Keratinocyte (primary cell): ENCODE measurements at regions not wholly inside any gene's neighbourhood (a gene's known extent, or its start where the extent isn't known, plus 50 kb on each side); places are given as distances from the start of the nearest gene placed in this dataset.
"Not testable (repeated sequence)": the region's sequence is repeated elsewhere in the genome, so short reads cannot be mapped to it uniquely, and the experiment has no call there.

Experiments used
- DNase-seq: peaks from one replicate; pipeline ENCODE4 v3.0.0-alpha.2; 2011; ENCODE audit warnings: low read depth, missing footprints, low spot score
- FAIRE-seq: peaks from 2 replicates; lab custom pipeline; 2011; peaks lifted over from hg19 to GRCh38; lab: Jason Lieb, UNC
- H2AFZ ChIP-seq: 2 replicates; pipeline ENCODE4 v1.6.0; 2012; ENCODE audit warnings: low read length, control low read depth, inconsistent platforms; ENCODE audit not compliant: control insufficient read depth
- H3K27ac ChIP-seq: 2 replicates; pipeline ENCODE4 v1.5.1; 2011; ENCODE audit warnings: low read length; ENCODE audit not compliant: control insufficient read depth, insufficient read depth
- H3K27me3 ChIP-seq: 3 replicates; pipeline ENCODE4 v1.6.0; 2011; ENCODE audit warnings: low read length; ENCODE audit not compliant: control insufficient read depth, insufficient read depth; ENCODE audit errors: extremely low read depth
- H3K36me3 ChIP-seq, 2 experiments: 2 replicates in 1 of 2; 3 replicates in 1 of 2; pipeline ENCODE4 v1.5.1; 2011; ENCODE audit warnings: low read length in 2 of 2, mild to moderate bottlenecking in 1 of 2; ENCODE audit not compliant: control insufficient read depth in 2 of 2, insufficient read depth in 2 of 2; ENCODE audit errors: extremely low read depth in 1 of 2
- H3K4me1 ChIP-seq: 3 replicates; pipeline ENCODE4 v1.5.1; 2011; ENCODE audit warnings: low read length; ENCODE audit not compliant: control insufficient read depth, insufficient read depth; ENCODE audit errors: extremely low read depth
- H3K4me2 ChIP-seq: 3 replicates; pipeline ENCODE4 v1.6.0; 2011; ENCODE audit warnings: low read depth, low read length; ENCODE audit not compliant: control insufficient read depth, insufficient read depth; ENCODE audit errors: extremely low read depth
- H3K4me3 ChIP-seq, 3 experiments: fragments of 200-600 bp in 1 of 3; sonication (generic) in 1 of 3; 2 replicates in 2 of 3; 3 replicates in 1 of 3; pipeline ENCODE4 v1.5.1; 2011 to 2016; ENCODE audit warnings: low read length in 3 of 3, mild to moderate bottlenecking in 3 of 3, control low read depth in 2 of 3, inconsistent platforms in 1 of 3, low read depth in 1 of 3, mixed read lengths in 1 of 3, mixed run types in 1 of 3, moderate library complexity in 1 of 3; ENCODE audit not compliant: control insufficient read depth in 2 of 3, insufficient read depth in 2 of 3; ENCODE audit errors: extremely low read depth in 1 of 3
- H3K79me2 ChIP-seq: 2 replicates; pipeline ENCODE4 v1.6.0; 2012; ENCODE audit warnings: low read length; ENCODE audit not compliant: control insufficient read depth, insufficient read depth
- H3K9ac ChIP-seq: 3 replicates; pipeline ENCODE4 v1.6.0; 2011; ENCODE audit warnings: low read length; ENCODE audit not compliant: control insufficient read depth, insufficient read depth; ENCODE audit errors: extremely low read depth
- H3K9me1 ChIP-seq: 3 replicates; pipeline ENCODE4 v1.6.0; 2011; ENCODE audit warnings: low read length; ENCODE audit not compliant: control insufficient read depth, insufficient read depth; ENCODE audit errors: extremely low read depth
- H3K9me3 ChIP-seq: 2 replicates; pipeline ENCODE4 v1.5.1; 2012; ENCODE audit warnings: low read depth, low read length; ENCODE audit not compliant: control insufficient read depth
- H4K20me1 ChIP-seq: 3 replicates; pipeline ENCODE4 v1.6.0; 2011; ENCODE audit warnings: low read length; ENCODE audit not compliant: control insufficient read depth, insufficient read depth; ENCODE audit errors: extremely low read depth
- CTCF ChIP-seq, 3 experiments: IDR thresholded peaks in 1 of 3; conservative IDR thresholded peaks in 1 of 3; optimal IDR thresholded peaks in 1 of 3; 2 replicates in 2 of 3; 3 replicates in 1 of 3; pipeline versions ENCODE3 to v1.5.1; 2011; ENCODE audit warnings: low read length in 3 of 3, mild to moderate bottlenecking in 3 of 3, moderate library complexity in 2 of 3, control low read depth in 1 of 3, inconsistent platforms in 1 of 3; ENCODE audit not compliant: insufficient read depth in 2 of 3; ENCODE audit errors: extremely low read depth in 1 of 3
- EZH2 ChIP-seq: IDR thresholded peaks from one replicate; pipeline ENCODE4 v1.6.1; 2012; ENCODE audit warnings: inconsistent platforms, mild to moderate bottlenecking, low read length, moderate library complexity
- dilution Hi-C: fragments of 300-500 bp; cut with MboI; formaldehyde crosslinking; loops from one replicate; pipeline ENCODE4 v1.7.0; 2020; ENCODE audit warnings: low sequenced_read_pairs; ENCODE audit not compliant: extremely low pct_ligation_motif_present

GRCh38 chr6:137681445-137682009, 185.5 kb upstream of the TNFAIP3 start:
- no peaks in the 10 kb centered on the region for H3K9me1 ChIP-seq
- H3K9me3 ChIP-seq, result no peaks in the 10 kb centered on the region
- H3K4me1 ChIP-seq, result no peaks in the 10 kb centered on the region
- DNase-seq (no peak), FAIRE-seq (no peak)
- no peak overlapping the region for H3K9ac ChIP-seq
- no peaks in the 10 kb centered on the region for H3K36me3 ChIP-seq
- no peak overlapping the region for H3K4me2 ChIP-seq
- H4K20me1 ChIP-seq, result no peaks in the 10 kb centered on the region
- no peak overlapping the region for H3K27ac ChIP-seq
- no peak overlapping the region for H2AFZ ChIP-seq
- dilution Hi-C loops, result no loop called here
- no peaks in the 10 kb centered on the region for H3K79me2 ChIP-seq
- no peak overlapping the region for H3K4me3 ChIP-seq
- H3K27me3 ChIP-seq, result no peaks in the 10 kb centered on the region
- TF ChIP-seq CTCF (optimal IDR thresholded peaks at IDR 0.05 in 1 of 3, IDR thresholded peaks at IDR 0.05 in 1 of 3, conservative IDR thresholded peaks at IDR 0.05 in 1 of 3; ENCODE audit: extremely low read depth in 1 of 3, insufficient read depth in 2 of 3, low read length in 3 of 3), result no peak
- no peak for TF ChIP-seq EZH2

- H4K20me1 ChIP-seq, H3K9ac ChIP-seq, H3K9me3 ChIP-seq, H2AFZ ChIP-seq, H3K4me3 ChIP-seq, H3K4me2 ChIP-seq, H3K4me1 ChIP-seq, DNase-seq, H3K36me3 ChIP-seq, H3K27me3 ChIP-seq, H3K9me1 ChIP-seq, dilution Hi-C loops, FAIRE-seq, H3K27ac ChIP-seq, H3K79me2 ChIP-seq: not testable (repeated sequence)
These were observed 184.4 kb upstream of the TNFAIP3 start for GRCh38 chr6:137682658-137683057.

GRCh38 chr6:137683916-137684315, 183.1 kb upstream of the TNFAIP3 start:
- no peak overlapping the region for H3K27ac ChIP-seq
- DNase-seq (no peak), FAIRE-seq (no peak)
- no peak overlapping the region for H3K4me3 ChIP-seq
- no peaks in the 10 kb centered on the region for H3K4me1 ChIP-seq
- no peaks in the 10 kb centered on the region for H3K9me1 ChIP-seq
- H3K27me3 ChIP-seq, result no peaks in the 10 kb centered on the region
- H3K9ac ChIP-seq, result no peak overlapping the region
- no peaks in the 10 kb centered on the region for H3K36me3 ChIP-seq
- no peaks in the 10 kb centered on the region for H3K79me2 ChIP-seq
- TF ChIP-seq CTCF (optimal IDR thresholded peaks at IDR 0.05 in 1 of 3, IDR thresholded peaks at IDR 0.05 in 1 of 3, conservative IDR thresholded peaks at IDR 0.05 in 1 of 3; ENCODE audit: extremely low read depth in 1 of 3, insufficient read depth in 2 of 3, low read length in 3 of 3) (no peak), EZH2 (no peak)
- no peak overlapping the region for H2AFZ ChIP-seq
- H3K9me3 ChIP-seq, result no peaks in the 10 kb centered on the region
- dilution Hi-C loops, result no loop called here
- H4K20me1 ChIP-seq, result no peaks in the 10 kb centered on the region
- no peak overlapping the region for H3K4me2 ChIP-seq
